ENCODE measurements at regions not wholly inside any gene's neighbourhood (a gene's known extent, or its start where the extent isn't known, plus 50 kb on each side); places are given as distances from the start of the nearest gene placed in this dataset.

GRCh38 chr7:81277691-81278090, 358.8 kb upstream of the SEMA3C start:
- TF ChIP-seq POLR2AphosphoS5 (IDR thresholded peaks at IDR 0.05; ENCODE audit: low read depth, low read length) (no peak), PAX5 (IDR thresholded peaks at IDR 0.05; ENCODE audit: insufficient read depth, low read length, severe bottlenecking) (no peak), POLR2A (IDR thresholded peaks at IDR 0.05; ENCODE audit: low read depth, low read length) (no peak)
